B cell (primary cell): ENCODE measurements at regions not wholly inside any gene's neighbourhood (a gene's known extent, or its start where the extent isn't known, plus 50 kb on each side); places are given as distances from the start of the nearest gene placed in this dataset.

ENCODE experiments used
- ATAC-seq: fragments of 200-7000 bp; cut with Tn5 transposase; one replicate; pipeline ENCODE4 v1.10.0; 2021; ENCODE audit warnings: low read depth, mild to moderate bottlenecking, moderate number of reproducible peaks, moderate library complexity
- CTCF ChIA-PET: fragments of 350-600 bp; sonication (Branson Sonifier 250); formaldehyde crosslinking; loops from one replicate; lab custom pipeline; 2021; ENCODE audit warnings: antibody characterized with exemption, inconsistent platforms; lab: Charles Lee
- POLR2A ChIA-PET: fragments of 350-600 bp; sonication (Branson Sonifier 250); formaldehyde crosslinking; loops from one replicate; lab custom pipeline; 2021; ENCODE audit warnings: antibody characterized with exemption; lab: Charles Lee
- DNase-seq: peaks from one replicate; pipeline ENCODE4 v3.0.0; 2013
- H2AFZ ChIP-seq: 2 replicates; pipeline ENCODE4 v1.6.1; 2012; ENCODE audit warnings: mild to moderate bottlenecking, low read depth, low read length; ENCODE audit not compliant: insufficient read depth, poor library complexity, severe bottlenecking
- H3K27ac ChIP-seq, 2 donors: 1 replicate in 1 of 2; 2 replicates in 1 of 2; pipeline ENCODE4 v1.5.1; 2012 to 2013; ENCODE audit warnings: low read length in 2 of 2, mild to moderate bottlenecking in 2 of 2, moderate library complexity in 1 of 2
- H3K27me3 ChIP-seq, 4 experiments: fragments of 200-600 bp in 1 of 4; sonication (generic) in 1 of 4; replicated peaks in 1 of 4; 1 replicate in 2 of 4; 2 replicates in 2 of 4; pipeline versions ENCODE4 v1.6.1 to v1.7.0; 2013 to 2016; ENCODE audit warnings: low read length in 3 of 4, mild to moderate bottlenecking in 2 of 4, mixed read lengths in 1 of 4, moderate library complexity in 1 of 4; ENCODE audit not compliant: insufficient read depth in 4 of 4, control insufficient read depth in 3 of 4; ENCODE audit errors: control extremely low read depth in 1 of 4
- H3K36me3 ChIP-seq, 2 experiments: replicated peaks in 1 of 2; 1 replicate in 1 of 2; 2 replicates in 1 of 2; pipeline versions ENCODE4 v1.6.1 to v1.7.1; 2013; ENCODE audit warnings: low read length in 1 of 2; ENCODE audit not compliant: insufficient read depth in 2 of 2, control insufficient read depth in 1 of 2; ENCODE audit errors: control extremely low read depth in 1 of 2, extremely low read depth in 1 of 2
- H3K4me1 ChIP-seq, 2 donors: fragments of 200-600 bp in 1 of 2; sonication (generic) in 1 of 2; 1 replicate in 1 of 2; 2 replicates in 1 of 2; pipeline versions ENCODE4 v1.5.1 to v1.6.1; 2013 to 2017; ENCODE audit warnings: low read length in 2 of 2; ENCODE audit not compliant: control insufficient read depth in 2 of 2, insufficient read depth in 2 of 2
- H3K4me2 ChIP-seq: replicated peaks from 2 replicates; pipeline ENCODE3; 2012; ENCODE audit warnings: mild to moderate bottlenecking, low read depth, low read length; ENCODE audit not compliant: poor library complexity, severe bottlenecking
- H3K4me3 ChIP-seq, 5 experiments: fragments of 200-600 bp in 1 of 5; sonication (generic) in 1 of 5; 1 replicate in 3 of 5; 2 replicates in 2 of 5; pipeline versions ENCODE4 v1.5.1 to v1.7.0; 2011 to 2016; ENCODE audit warnings: low read length in 4 of 5, mild to moderate bottlenecking in 4 of 5, low read depth in 2 of 5, control low read depth in 1 of 5, moderate library complexity in 1 of 5; ENCODE audit not compliant: insufficient read depth in 1 of 5; ENCODE audit errors: control extremely low read depth in 1 of 5, extremely low read depth in 1 of 5
- H3K79me2 ChIP-seq: fragments of 200-600 bp; sonication (generic); one replicate; pipeline ENCODE4 v1.6.0; 2016; ENCODE audit warnings: low read length; ENCODE audit not compliant: control insufficient read depth, insufficient read depth
- H3K9ac ChIP-seq: fragments of 200-600 bp; sonication (generic); 2 replicates; pipeline ENCODE4 v1.6.1; 2017; ENCODE audit warnings: mild to moderate bottlenecking, low read length, moderate library complexity
- H3K9me3 ChIP-seq, 3 donors: one replicate each; pipeline versions ENCODE4 v1.6.1 to v1.7.1; 2013; ENCODE audit warnings: low read length in 2 of 3; ENCODE audit not compliant: control insufficient read depth in 2 of 3, insufficient read depth in 1 of 3; ENCODE audit errors: control extremely low read depth in 1 of 3
- H4K20me1 ChIP-seq: 2 replicates; pipeline ENCODE4 v1.6.0; 2012; ENCODE audit warnings: mild to moderate bottlenecking, low read length; ENCODE audit not compliant: insufficient read depth, control insufficient read depth, poor library complexity, severe bottlenecking
- H3K27ac Mint-ChIP-seq: one replicate; pipeline ENCODE4 v1.8.0; 2021; ENCODE audit warnings: mixed read lengths
- H3K27me3 Mint-ChIP-seq: one replicate; pipeline ENCODE4 v1.8.0; 2021; ENCODE audit warnings: mixed read lengths
- H3K4me1 Mint-ChIP-seq: one replicate; pipeline ENCODE4 v1.8.0; 2021; ENCODE audit warnings: mixed read lengths
- H3K4me3 Mint-ChIP-seq: one replicate; pipeline ENCODE4 v1.8.0; 2021; ENCODE audit warnings: mixed read lengths
- H3K9me3 Mint-ChIP-seq: one replicate; pipeline ENCODE4 v1.8.0; 2022; ENCODE audit warnings: mixed read lengths; ENCODE audit not compliant: insufficient read depth
- EZH2 ChIP-seq: IDR thresholded peaks from 2 replicates; pipeline ENCODE4 v1.6.1; 2012; ENCODE audit warnings: borderline replicate concordance, low read depth, mild to moderate bottlenecking, moderate library complexity, low read length; ENCODE audit not compliant: insufficient read depth, poor library complexity, severe bottlenecking
- WGBS: methylation state at CpG from one replicate; pipeline ENCODE4 v1.1.5; 2013; ENCODE audit warnings: missing lambda C conversion rate; ENCODE audit not compliant: insufficient coverage; 5-methylcytosine and 5-hydroxymethylcytosine counted together
- intact Hi-C: fragments of 100-400 bp; cut with micrococcal nuclease; formaldehyde crosslinking; loops from one replicate; pipeline ENCODE4 v1.10.0; 2022
- TF ChIP-seq, protein P1 (sequence below): fragments of 200-600 bp; IDR thresholded peaks from one replicate; pipeline ENCODE4 v1.8.0; 2022; ENCODE audit warnings: antibody characterized with exemption, mild to moderate bottlenecking

DNA sequence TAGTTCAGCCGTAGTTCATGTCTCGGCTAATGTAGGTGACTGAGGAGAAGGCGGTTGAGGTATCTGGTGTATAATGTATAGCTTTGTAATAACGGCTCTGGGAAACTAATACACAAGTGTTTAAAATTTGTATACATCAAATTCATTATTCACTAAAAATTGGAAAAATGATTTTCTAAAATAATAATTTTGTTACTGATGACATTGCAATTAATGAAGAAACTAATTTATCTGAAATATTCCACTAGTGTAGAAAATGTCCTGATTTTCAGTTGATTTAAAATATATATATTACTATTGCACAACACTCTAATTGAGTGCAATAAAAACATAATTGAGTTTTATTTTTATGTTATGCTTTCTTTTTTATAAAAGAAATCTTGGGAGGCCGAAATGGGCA lies 823.0 kb downstream of the TAF11L14 start:
- CTCF ChIA-PET = no interaction called here

DNA sequence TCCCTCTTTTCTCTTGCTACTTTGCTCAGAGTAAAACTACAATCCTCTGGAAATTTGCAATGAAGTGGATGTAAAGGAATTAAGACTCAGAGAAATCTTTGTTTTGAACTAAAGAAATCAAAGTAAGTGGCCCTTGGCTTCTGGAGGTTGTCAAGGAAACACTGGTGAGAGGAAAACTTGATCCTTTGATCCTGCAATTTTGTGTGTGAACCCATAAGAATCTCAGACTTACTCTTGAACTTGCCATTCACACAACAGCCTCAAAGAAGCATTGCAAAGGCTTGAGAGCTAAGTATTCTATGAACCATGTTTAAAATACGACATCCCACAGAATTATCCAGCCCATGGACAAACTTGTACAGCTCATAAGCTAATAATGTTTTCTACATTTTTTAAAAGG lies 827.5 kb downstream of the TAF11L14 start:
- Histone ChIP-seq H3K4me3 (no peak overlapping the region), H3K27ac (no peak overlapping the region), H3K9ac (no peak overlapping the region), H3K36me3 (no peaks in the 10 kb centered on the region), H4K20me1 (no peaks in the 10 kb centered on the region), H3K27me3 (no peaks in the 10 kb centered on the region), H3K79me2 (no peaks in the 10 kb centered on the region), H3K4me2 (no peak overlapping the region), H2AFZ (no peak overlapping the region), H3K4me1 (no peaks in the 10 kb centered on the region), H3K9me3 (no peaks in the 10 kb centered on the region)
- no peak for TF ChIP-seq EZH2
- TF ChIP-seq, protein P1, sequence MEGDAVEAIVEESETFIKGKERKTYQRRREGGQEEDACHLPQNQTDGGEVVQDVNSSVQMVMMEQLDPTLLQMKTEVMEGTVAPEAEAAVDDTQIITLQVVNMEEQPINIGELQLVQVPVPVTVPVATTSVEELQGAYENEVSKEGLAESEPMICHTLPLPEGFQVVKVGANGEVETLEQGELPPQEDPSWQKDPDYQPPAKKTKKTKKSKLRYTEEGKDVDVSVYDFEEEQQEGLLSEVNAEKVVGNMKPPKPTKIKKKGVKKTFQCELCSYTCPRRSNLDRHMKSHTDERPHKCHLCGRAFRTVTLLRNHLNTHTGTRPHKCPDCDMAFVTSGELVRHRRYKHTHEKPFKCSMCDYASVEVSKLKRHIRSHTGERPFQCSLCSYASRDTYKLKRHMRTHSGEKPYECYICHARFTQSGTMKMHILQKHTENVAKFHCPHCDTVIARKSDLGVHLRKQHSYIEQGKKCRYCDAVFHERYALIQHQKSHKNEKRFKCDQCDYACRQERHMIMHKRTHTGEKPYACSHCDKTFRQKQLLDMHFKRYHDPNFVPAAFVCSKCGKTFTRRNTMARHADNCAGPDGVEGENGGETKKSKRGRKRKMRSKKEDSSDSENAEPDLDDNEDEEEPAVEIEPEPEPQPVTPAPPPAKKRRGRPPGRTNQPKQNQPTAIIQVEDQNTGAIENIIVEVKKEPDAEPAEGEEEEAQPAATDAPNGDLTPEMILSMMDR = no peak
- ChIA-PET CTCF (interaction anchor here (0.9 kb wide), 1 partner anchor 237 kb away, joined by 3 read pairs; no protein-coding TSS in a partner anchor), POLR2A (no interaction called here)
- H3K9me3 Mint-ChIP-seq = no peaks in the 10 kb centered on the region
- no peaks in the 10 kb centered on the region for H3K4me1 Mint-ChIP-seq
- intact Hi-C loops = loop anchor here (10.0 kb wide), 1 partner anchor 1153 kb away; no protein-coding TSS in a partner anchor
- 100% methylated on average over 1 of the region's 1 CpG for WGBS
- H3K4me3 Mint-ChIP-seq = no peak overlapping the region
- H3K27ac Mint-ChIP-seq = no peak overlapping the region
- ATAC-seq (no peak), DNase-seq (no peak)
- no peaks in the 10 kb centered on the region for H3K27me3 Mint-ChIP-seq

More for the DNA sequence above, 823.0 kb downstream of the TAF11L14 start:
- intact Hi-C loops = no loop called here
- H3K79me2 ChIP-seq = no peaks in the 10 kb centered on the region
- no peak overlapping the region for H3K4me2 ChIP-seq
- Mint-ChIP-seq H3K27ac (no peak overlapping the region), H3K27me3 (no peaks in the 10 kb centered on the region), H3K4me1 (no peaks in the 10 kb centered on the region), H3K4me3 (no peak overlapping the region), H3K9me3 (no peaks in the 10 kb centered on the region)
- no peaks in the 10 kb centered on the region for H3K9me3 ChIP-seq
- no peak overlapping the region for H3K4me3 ChIP-seq
- no peak overlapping the region for H3K9ac ChIP-seq
- 70% methylated on average over 2 of the region's 5 CpGs for WGBS
- H2AFZ ChIP-seq = no peak overlapping the region
- H3K27ac ChIP-seq = no peak overlapping the region
- POLR2A ChIA-PET = no interaction called here
- ATAC-seq (no peak), DNase-seq (no peak)
- H4K20me1 ChIP-seq = no peaks in the 10 kb centered on the region
- H3K27me3 ChIP-seq = no peaks in the 10 kb centered on the region
- TF ChIP-seq EZH2 = no peak
- TF ChIP-seq, protein P1 = no peak
- no peaks in the 10 kb centered on the region for H3K36me3 ChIP-seq
- H3K4me1 ChIP-seq = no peaks in the 10 kb centered on the region
